PC-9 (cell line): ENCODE measurements at regions not wholly inside any gene's neighbourhood (a gene's known extent, or its start where the extent isn't known, plus 50 kb on each side); places are given as distances from the start of the nearest gene placed in this dataset.

Experiments
- BruUV-seq: library from RNA; stranded (reverse); fragments of 400-500 nt; replicated peaks from 2 replicates; lab custom pipeline; 2021; lab: Mats Ljungman, UMichigan
- CTCF ChIA-PET: fragments of 300-600 bp; sonication (Branson Sonifier 250); formaldehyde crosslinking; loops from one replicate; lab custom pipeline; 2022; ENCODE audit warnings: antibody characterized with exemption; lab: Charles Lee
- POLR2A ChIA-PET: fragments of 300-600 bp; sonication (Branson Sonifier 250); formaldehyde crosslinking; loops from one replicate; lab custom pipeline; 2022; ENCODE audit warnings: antibody characterized with exemption; ENCODE audit not compliant: unreplicated experiment; lab: Charles Lee
- DNase-seq, 2 experiments: peaks; one replicate each; pipeline versions ENCODE4 v3.0.0 to v3.0.0-alpha.2; 2015 to 2022; ENCODE audit warnings: mixed read lengths in 1 of 2
- H2AFZ ChIP-seq: fragments of 200-600 bp; sonication (generic); 2 replicates; pipeline ENCODE4 v1.8.1; 2017; ENCODE audit warnings: antibody characterized with exemption
- H3F3A ChIP-seq: fragments of 200-600 bp; sonication (generic); 2 replicates; pipeline ENCODE4 v1.8.1; 2017; ENCODE audit warnings: antibody characterized with exemption, mild to moderate bottlenecking, low read depth; ENCODE audit not compliant: insufficient read depth
- H3K27ac ChIP-seq: fragments of 200-600 bp; sonication (generic); 2 replicates; pipeline ENCODE4 v1.6.1; 2016; ENCODE audit warnings: mixed run types
- H3K27me3 ChIP-seq: fragments of 200-600 bp; sonication (generic); 2 replicates; pipeline ENCODE4 v1.6.1; 2016; ENCODE audit warnings: low read depth, mixed run types; ENCODE audit not compliant: insufficient read depth
- H3K36me3 ChIP-seq: fragments of 200-600 bp; sonication (generic); 2 replicates; pipeline ENCODE4 v1.6.1; 2016; ENCODE audit warnings: low read depth, mixed run types
- H3K4me1 ChIP-seq: fragments of 200-600 bp; sonication (generic); replicated peaks from 2 replicates; pipeline ENCODE4 v1.6.1; 2016; ENCODE audit warnings: mixed run types; ENCODE audit not compliant: insufficient read depth
- H3K4me2 ChIP-seq: fragments of 200-600 bp; sonication (generic); 2 replicates; pipeline ENCODE4 v1.6.1; 2017; ENCODE audit warnings: mixed run types
- H3K4me3 ChIP-seq: fragments of 200-600 bp; sonication (generic); 2 replicates; pipeline ENCODE4 v1.6.1; 2016; ENCODE audit warnings: mixed run types
- H3K79me2 ChIP-seq: fragments of 200-600 bp; sonication (generic); 2 replicates; pipeline ENCODE4 v1.6.1; 2017; ENCODE audit warnings: low read depth, mixed run types
- H3K9me2 ChIP-seq: fragments of 200-600 bp; sonication (generic); 2 replicates; pipeline ENCODE4 v1.8.1; 2017; ENCODE audit warnings: mild to moderate bottlenecking; ENCODE audit not compliant: insufficient read depth
- H3K9me3 ChIP-seq: fragments of 200-600 bp; sonication (generic); 2 replicates; pipeline ENCODE4 v1.8.1; 2016; ENCODE audit warnings: low read depth; ENCODE audit not compliant: insufficient read depth
- H4K20me1 ChIP-seq: fragments of 200-600 bp; sonication (generic); 2 replicates; pipeline ENCODE4 v1.8.1; 2017; ENCODE audit not compliant: insufficient read depth
- EZH2 ChIP-seq: fragments of 200-600 bp; sonication (generic); IDR thresholded peaks from 2 replicates; pipeline ENCODE4 v1.8.0; 2017; ENCODE audit warnings: antibody characterized with exemption, low read depth
- intact Hi-C: fragments of 100-400 bp; cut with micrococcal nuclease; formaldehyde crosslinking; loops from one replicate; pipeline ENCODE4 v1.10.0; 2022; ENCODE audit not compliant: unreplicated experiment
- TF ChIP-seq, protein P1 (sequence below): fragments of 200-600 bp; sonication (generic); conservative IDR thresholded peaks from 2 replicates; pipeline ENCODE4 v1.6.1; 2017; ENCODE audit warnings: mixed run types, antibody characterized with exemption, mild to moderate bottlenecking, moderate library complexity

DNA sequence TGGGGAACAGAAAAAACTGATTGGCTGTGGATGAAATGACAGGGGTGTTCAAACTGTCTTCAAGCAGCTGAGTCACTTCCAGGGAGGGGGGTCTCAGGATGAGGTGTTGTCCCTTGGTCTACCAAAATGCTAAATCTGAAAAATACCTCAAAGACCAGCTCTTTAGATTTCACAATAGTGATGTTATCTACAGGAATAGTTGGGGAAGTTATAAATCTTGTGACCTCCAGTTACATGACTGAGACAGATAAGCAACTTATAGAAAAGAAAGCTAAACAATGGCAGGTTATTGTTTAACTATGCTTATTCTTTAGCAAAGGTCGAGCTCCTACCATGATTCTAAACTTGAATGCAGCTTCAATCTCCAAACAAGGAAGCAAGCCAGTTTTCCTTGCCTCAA is 125.4 kb downstream of the SYT10 start:
- Histone ChIP-seq H3K9me3 (no peaks in the 10 kb centered on the region), H3K4me3 (no peak overlapping the region), H3K4me2 (no peak overlapping the region), H3K27ac (no peak overlapping the region), H3K9me2 (no peaks in the 10 kb centered on the region), H3K79me2 (no peaks in the 10 kb centered on the region), H4K20me1 (no peaks in the 10 kb centered on the region), H3K27me3 (no peaks in the 10 kb centered on the region), H3F3A (no peaks in the 10 kb centered on the region), H2AFZ (no peak overlapping the region), H3K4me1 (0 out of 2 replicates have a peak, but pooled peaks cover 3% of the 10 kb centered on the region), H3K36me3 (no peaks in the 10 kb centered on the region)
- TF ChIP-seq, protein P1, sequence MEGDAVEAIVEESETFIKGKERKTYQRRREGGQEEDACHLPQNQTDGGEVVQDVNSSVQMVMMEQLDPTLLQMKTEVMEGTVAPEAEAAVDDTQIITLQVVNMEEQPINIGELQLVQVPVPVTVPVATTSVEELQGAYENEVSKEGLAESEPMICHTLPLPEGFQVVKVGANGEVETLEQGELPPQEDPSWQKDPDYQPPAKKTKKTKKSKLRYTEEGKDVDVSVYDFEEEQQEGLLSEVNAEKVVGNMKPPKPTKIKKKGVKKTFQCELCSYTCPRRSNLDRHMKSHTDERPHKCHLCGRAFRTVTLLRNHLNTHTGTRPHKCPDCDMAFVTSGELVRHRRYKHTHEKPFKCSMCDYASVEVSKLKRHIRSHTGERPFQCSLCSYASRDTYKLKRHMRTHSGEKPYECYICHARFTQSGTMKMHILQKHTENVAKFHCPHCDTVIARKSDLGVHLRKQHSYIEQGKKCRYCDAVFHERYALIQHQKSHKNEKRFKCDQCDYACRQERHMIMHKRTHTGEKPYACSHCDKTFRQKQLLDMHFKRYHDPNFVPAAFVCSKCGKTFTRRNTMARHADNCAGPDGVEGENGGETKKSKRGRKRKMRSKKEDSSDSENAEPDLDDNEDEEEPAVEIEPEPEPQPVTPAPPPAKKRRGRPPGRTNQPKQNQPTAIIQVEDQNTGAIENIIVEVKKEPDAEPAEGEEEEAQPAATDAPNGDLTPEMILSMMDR: no peak
- TF ChIP-seq EZH2: no peak
- intact Hi-C loops: no loop called here
- BruUV-seq: no TSS peak
- POLR2A ChIA-PET: no interaction called here
- CTCF ChIA-PET: no interaction called here
- no peak for DNase-seq

DNA sequence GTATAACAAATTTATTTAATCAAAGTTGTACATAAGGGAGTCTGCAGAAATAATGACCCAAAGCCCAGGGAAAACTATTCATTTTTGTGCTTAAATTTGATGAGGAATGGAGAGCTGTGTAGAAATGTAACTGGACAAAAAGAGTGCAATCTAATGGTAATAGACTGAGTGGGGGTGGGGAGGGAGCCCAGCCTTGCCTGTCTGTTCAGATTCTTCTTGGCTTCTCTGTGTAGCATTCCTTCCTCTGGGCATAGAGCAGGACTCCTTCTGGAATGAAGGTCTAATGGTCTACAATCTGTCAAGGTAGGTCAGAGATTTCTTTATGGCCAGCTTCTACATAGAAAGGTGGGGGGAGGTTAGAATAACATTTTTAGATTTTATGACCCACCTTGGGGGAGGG is 126.1 kb downstream of the SYT10 start:
- Histone ChIP-seq H3K36me3 (no peaks in the 10 kb centered on the region), H3K9me3 (no peaks in the 10 kb centered on the region), H3K4me3 (no peak overlapping the region), H3K27me3 (no peaks in the 10 kb centered on the region), H3K4me1 (0 out of 2 replicates have a peak, but pooled peaks cover 3% of the 10 kb centered on the region), H3K27ac (no peak overlapping the region), H3K79me2 (no peaks in the 10 kb centered on the region), H3F3A (no peaks in the 10 kb centered on the region), H4K20me1 (no peaks in the 10 kb centered on the region), H3K4me2 (no peak overlapping the region), H3K9me2 (no peaks in the 10 kb centered on the region), H2AFZ (no peak overlapping the region)
- BruUV-seq: no TSS peak
- TF ChIP-seq, protein P1: no peak
- TF ChIP-seq EZH2: no peak
- intact Hi-C loops: no loop called here
- CTCF ChIA-PET: no interaction called here
- POLR2A ChIA-PET: no interaction called here
- DNase-seq: no peak

GRCh38 chr12:33310471-33310870 is 129.1 kb downstream of the SYT10 start:
- DNase-seq: no peak
- no peak overlapping the region for H2AFZ ChIP-seq
- CTCF ChIA-PET: no interaction called here
- no peaks in the 10 kb centered on the region for H4K20me1 ChIP-seq
- no peaks in the 10 kb centered on the region for H3K36me3 ChIP-seq
- no peaks in the 10 kb centered on the region for H3K27me3 ChIP-seq
- H3K4me2 ChIP-seq: no peak overlapping the region
- no peaks in the 10 kb centered on the region for H3F3A ChIP-seq
- H3K9me3 ChIP-seq: no peaks in the 10 kb centered on the region
- H3K27ac ChIP-seq: no peak overlapping the region
- POLR2A ChIA-PET: no interaction called here
- no TSS peak for BruUV-seq
- H3K9me2 ChIP-seq: no peaks in the 10 kb centered on the region
- H3K4me1 ChIP-seq: 0 out of 2 replicates have a peak, but pooled peaks cover 3% of the 10 kb centered on the region
- H3K4me3 ChIP-seq: no peak overlapping the region
- intact Hi-C loops: no loop called here
- H3K79me2 ChIP-seq: no peaks in the 10 kb centered on the region
- no peak for TF ChIP-seq EZH2
- TF ChIP-seq, protein P1: no peak
